ENCODE measurements at regions not wholly inside any gene's neighbourhood (a gene's known extent, or its start where the extent isn't known, plus 50 kb on each side); places are given as distances from the start of the nearest gene placed in this dataset.

DNA sequence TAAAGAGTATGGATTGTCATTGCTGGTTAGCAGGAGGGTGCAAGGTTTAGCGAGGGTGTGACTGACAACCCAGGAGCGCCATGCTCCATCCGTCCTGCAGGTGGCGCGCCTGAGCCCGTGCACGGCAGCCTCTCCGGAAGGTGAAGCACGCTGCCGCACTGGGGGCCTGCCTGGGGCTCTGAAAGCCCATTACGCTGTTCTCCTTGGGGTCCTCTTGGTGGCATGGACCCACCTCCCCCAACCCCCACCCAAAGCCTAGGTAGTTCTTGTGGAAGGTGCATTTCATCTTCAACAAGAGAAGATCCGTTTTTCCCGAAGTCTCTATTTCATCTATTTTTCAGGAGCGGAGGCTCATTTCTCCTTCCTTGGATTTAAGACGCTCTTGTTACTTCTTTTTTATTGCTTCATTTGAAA, 197.4 kb upstream of the KCNG1 start:
- TF ChIP-seq, protein P1, sequence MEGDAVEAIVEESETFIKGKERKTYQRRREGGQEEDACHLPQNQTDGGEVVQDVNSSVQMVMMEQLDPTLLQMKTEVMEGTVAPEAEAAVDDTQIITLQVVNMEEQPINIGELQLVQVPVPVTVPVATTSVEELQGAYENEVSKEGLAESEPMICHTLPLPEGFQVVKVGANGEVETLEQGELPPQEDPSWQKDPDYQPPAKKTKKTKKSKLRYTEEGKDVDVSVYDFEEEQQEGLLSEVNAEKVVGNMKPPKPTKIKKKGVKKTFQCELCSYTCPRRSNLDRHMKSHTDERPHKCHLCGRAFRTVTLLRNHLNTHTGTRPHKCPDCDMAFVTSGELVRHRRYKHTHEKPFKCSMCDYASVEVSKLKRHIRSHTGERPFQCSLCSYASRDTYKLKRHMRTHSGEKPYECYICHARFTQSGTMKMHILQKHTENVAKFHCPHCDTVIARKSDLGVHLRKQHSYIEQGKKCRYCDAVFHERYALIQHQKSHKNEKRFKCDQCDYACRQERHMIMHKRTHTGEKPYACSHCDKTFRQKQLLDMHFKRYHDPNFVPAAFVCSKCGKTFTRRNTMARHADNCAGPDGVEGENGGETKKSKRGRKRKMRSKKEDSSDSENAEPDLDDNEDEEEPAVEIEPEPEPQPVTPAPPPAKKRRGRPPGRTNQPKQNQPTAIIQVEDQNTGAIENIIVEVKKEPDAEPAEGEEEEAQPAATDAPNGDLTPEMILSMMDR (IDR thresholded peaks at IDR 0.05) = no peak
- TF ChIP-seq POLR2A (IDR thresholded peaks at IDR 0.05) = no peak
- no peak for TF ChIP-seq EP300 (IDR thresholded peaks at IDR 0.05)
